ENCODE measurements at regions not wholly inside any gene's neighbourhood (a gene's known extent, or its start where the extent isn't known, plus 50 kb on each side); places are given as distances from the start of the nearest gene placed in this dataset.

- Histone ChIP-seq H3K4me3 (no peak overlapping the region), H3K27me3 (ENCODE audit: low read depth) (no peaks in the 10 kb centered on the region), H3K9me3 (no peaks in the 10 kb centered on the region), H3K4me1 (no peaks in the 10 kb centered on the region), H3K36me3 (replicated peaks) (no peaks in the 10 kb centered on the region)
- DNase-seq (ENCODE audit: low spot score in 2 of 2), result no peak
- in situ Hi-C loops (cut with MboI; ENCODE audit: low sequenced_read_pairs), result no loop called here
Measured at GRCh38 chr9:118918180-118918579, 451.1 kb downstream of the BRINP1 start.

DNA sequence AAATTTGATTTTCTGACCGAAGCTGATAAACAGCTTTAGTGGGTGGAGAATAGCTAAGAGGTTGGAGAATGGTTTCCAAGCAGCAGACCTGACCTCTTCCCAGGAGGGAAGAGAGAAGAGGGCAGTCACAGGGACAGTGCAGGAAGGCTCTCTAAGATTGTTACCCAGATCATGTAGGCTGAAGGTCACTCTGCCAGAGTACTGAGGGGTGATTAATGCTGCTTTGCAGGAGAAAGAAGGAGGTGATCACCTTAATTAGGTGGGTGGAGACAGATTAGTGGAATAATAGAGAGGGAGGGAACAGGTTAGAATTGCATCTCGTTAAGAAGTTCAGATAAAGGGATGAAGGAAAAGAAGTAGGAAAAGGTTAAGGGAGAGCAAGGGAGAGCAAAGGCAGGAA lies 440.5 kb downstream of the BRINP1 start:
- Histone ChIP-seq H3K4me1 (no peaks in the 10 kb centered on the region), H3K9me3 (no peaks in the 10 kb centered on the region), H3K4me3 (no peak overlapping the region), H3K27me3 (ENCODE audit: low read depth) (no peaks in the 10 kb centered on the region), H3K36me3 (replicated peaks) (no peaks in the 10 kb centered on the region)
- no peak for DNase-seq (ENCODE audit: low spot score in 2 of 2)
- in situ Hi-C loops (cut with MboI; ENCODE audit: low sequenced_read_pairs), result no loop called here

DNA sequence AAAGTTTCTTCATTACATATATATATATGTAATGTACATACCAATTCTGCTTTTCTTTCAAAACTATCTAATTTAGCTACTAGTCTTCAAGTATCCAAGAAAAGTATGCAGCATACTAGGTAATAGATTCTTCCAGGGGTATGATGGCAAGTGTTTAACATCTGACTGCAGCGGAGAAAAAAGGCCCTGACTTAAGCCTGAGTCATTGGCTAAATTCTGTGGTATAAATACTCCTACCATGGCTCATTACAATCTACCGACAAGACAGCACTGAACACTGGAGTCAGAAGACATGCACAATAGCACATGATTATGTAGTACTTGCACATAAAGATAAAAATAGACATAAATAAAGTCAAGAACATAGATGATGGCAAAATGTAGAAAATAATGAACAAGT lies 439.9 kb downstream of the BRINP1 start:
- no peak for DNase-seq (ENCODE audit: low spot score in 2 of 2)
- in situ Hi-C loops (cut with MboI; ENCODE audit: low sequenced_read_pairs), result no loop called here
- Histone ChIP-seq H3K27me3 (ENCODE audit: low read depth) (no peaks in the 10 kb centered on the region), H3K36me3 (replicated peaks) (no peaks in the 10 kb centered on the region), H3K9me3 (no peaks in the 10 kb centered on the region), H3K4me1 (no peaks in the 10 kb centered on the region), H3K4me3 (no peak overlapping the region)

DNA sequence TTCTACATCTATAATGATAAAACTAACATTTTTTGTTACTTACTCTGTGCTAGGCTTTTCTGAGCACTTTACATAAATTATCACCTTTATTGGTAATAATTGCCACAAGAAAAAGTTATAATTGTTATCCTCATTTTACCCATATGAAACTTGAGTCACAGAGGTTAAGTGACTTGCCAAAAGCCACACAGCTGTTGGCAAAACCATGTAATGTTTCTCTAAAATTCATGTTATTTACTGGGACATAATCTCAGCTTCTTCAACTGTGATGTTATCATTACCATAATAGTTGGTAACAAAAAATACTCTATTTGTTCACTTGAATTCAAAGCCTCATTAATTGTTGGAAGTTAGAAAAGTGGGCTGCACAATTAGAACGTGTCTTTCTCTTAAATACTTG lies 437.3 kb downstream of the BRINP1 start:
- no peak for DNase-seq (ENCODE audit: low spot score in 2 of 2)
- Histone ChIP-seq H3K27me3 (ENCODE audit: low read depth) (no peaks in the 10 kb centered on the region), H3K9me3 (no peaks in the 10 kb centered on the region), H3K36me3 (replicated peaks) (no peaks in the 10 kb centered on the region), H3K4me3 (no peak overlapping the region), H3K4me1 (no peaks in the 10 kb centered on the region)
- in situ Hi-C loops (cut with MboI; ENCODE audit: low sequenced_read_pairs), result no loop called here

GRCh38 chr9:118938581-118938980 lies 430.7 kb downstream of the BRINP1 start:
- H3K27me3 ChIP-seq (ENCODE audit: low read depth), result no peaks in the 10 kb centered on the region
- no peak overlapping the region for H3K4me3 ChIP-seq
- H3K9me3 ChIP-seq, result no peaks in the 10 kb centered on the region
- in situ Hi-C loops (cut with MboI; ENCODE audit: low sequenced_read_pairs), result no loop called here
- no peaks in the 10 kb centered on the region for H3K4me1 ChIP-seq
- no peaks in the 10 kb centered on the region for H3K36me3 ChIP-seq (replicated peaks)
- DNase-seq (ENCODE audit: low spot score in 2 of 2), result no peak

DNA sequence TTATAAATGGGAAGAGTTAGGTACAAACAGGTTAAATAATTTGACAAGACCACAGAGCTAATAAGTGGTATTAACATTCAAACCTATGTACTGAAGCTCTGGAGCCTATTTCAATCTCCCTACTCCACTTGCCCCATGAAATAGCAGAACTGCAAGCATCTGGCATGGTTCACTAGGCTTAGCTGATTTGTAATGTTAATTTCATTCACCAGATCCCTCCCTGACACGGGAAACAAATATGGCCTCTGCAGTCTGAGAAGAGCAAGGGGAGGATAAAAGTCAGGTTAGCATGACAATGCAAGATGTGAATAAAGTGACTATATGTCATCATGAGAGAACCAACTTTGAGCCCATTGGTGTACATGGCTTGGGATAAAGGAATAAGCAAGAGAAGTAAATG lies 428.8 kb downstream of the BRINP1 start:
- H3K9me3 ChIP-seq, result no peaks in the 10 kb centered on the region
- no peak overlapping the region for H3K4me3 ChIP-seq
- H3K36me3 ChIP-seq (replicated peaks), result no peaks in the 10 kb centered on the region
- H3K27me3 ChIP-seq (ENCODE audit: low read depth), result no peaks in the 10 kb centered on the region
- no peaks in the 10 kb centered on the region for H3K4me1 ChIP-seq
- in situ Hi-C loops (cut with MboI; ENCODE audit: low sequenced_read_pairs), result no loop called here
- DNase-seq (ENCODE audit: low spot score in 2 of 2), result no peak

DNA sequence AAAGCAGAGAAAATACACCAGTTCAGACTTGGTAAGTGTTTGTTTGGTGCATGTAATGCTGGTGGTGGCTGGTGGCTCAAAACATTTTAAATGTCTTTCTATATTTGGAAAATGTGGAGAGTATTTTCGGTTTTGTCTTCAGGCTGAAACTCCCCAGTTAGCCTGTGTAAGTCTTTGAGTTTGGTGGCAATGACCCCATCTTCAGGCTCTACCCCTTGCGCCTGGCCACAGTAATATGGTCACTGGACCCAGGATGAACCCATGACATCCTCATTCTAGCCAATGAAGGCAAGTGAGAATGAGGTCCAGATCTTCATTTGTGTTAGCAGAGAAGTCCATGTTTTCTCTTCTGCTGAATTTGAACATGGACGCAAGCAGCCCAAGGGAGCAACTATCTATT lies 422.6 kb downstream of the BRINP1 start:
- DNase-seq (ENCODE audit: low spot score in 2 of 2), result no peak
- no peaks in the 10 kb centered on the region for H3K27me3 ChIP-seq (ENCODE audit: low read depth)
- H3K36me3 ChIP-seq (replicated peaks), result no peaks in the 10 kb centered on the region
- H3K4me3 ChIP-seq, result no peak overlapping the region
- in situ Hi-C loops (cut with MboI; ENCODE audit: low sequenced_read_pairs), result no loop called here
- no peaks in the 10 kb centered on the region for H3K4me1 ChIP-seq
- no peaks in the 10 kb centered on the region for H3K9me3 ChIP-seq

- H3K36me3 ChIP-seq (replicated peaks), result no peaks in the 10 kb centered on the region
- no peak overlapping the region for H3K4me3 ChIP-seq
- H3K4me1 ChIP-seq, result no peaks in the 10 kb centered on the region
- H3K9me3 ChIP-seq, result no peaks in the 10 kb centered on the region
- in situ Hi-C loops (cut with MboI; ENCODE audit: low sequenced_read_pairs), result no loop called here
- no peaks in the 10 kb centered on the region for H3K27me3 ChIP-seq (ENCODE audit: low read depth)
- no peak for DNase-seq (ENCODE audit: low spot score in 2 of 2)
Measured at GRCh38 chr9:118954857-118955256, 414.4 kb downstream of the BRINP1 start.

- in situ Hi-C loops (cut with MboI; ENCODE audit: low sequenced_read_pairs), result no loop called here
- no peak overlapping the region for H3K4me3 ChIP-seq
- H3K27me3 ChIP-seq (ENCODE audit: low read depth), result no peaks in the 10 kb centered on the region
- H3K36me3 ChIP-seq (replicated peaks), result no peaks in the 10 kb centered on the region
- H3K4me1 ChIP-seq, result no peaks in the 10 kb centered on the region
- H3K9me3 ChIP-seq, result no peaks in the 10 kb centered on the region
- DNase-seq (ENCODE audit: low spot score in 2 of 2), result no peak
Measured at GRCh38 chr9:118957585-118957984, 411.6 kb downstream of the BRINP1 start.

DNA sequence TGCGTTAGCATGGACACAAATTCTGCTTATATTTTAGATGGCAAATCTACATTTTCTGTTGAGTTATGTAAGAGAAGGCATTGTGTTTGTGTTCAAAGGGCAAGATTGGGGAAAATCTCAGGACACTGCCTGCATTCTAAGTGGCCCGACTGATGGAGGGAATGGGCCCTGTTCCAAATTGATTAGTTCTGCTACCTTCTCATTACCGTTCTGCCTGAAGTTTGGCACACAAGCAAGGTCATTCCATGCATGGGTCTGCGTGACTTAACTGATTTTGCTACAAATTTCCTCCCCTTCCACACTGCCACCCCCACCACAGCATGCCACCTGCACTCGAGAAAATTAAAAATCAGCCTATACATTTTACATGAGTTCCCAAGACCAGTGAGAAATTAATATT lies 409.9 kb downstream of the BRINP1 start:
- in situ Hi-C loops (cut with MboI; ENCODE audit: low sequenced_read_pairs), result no loop called here
- no peaks in the 10 kb centered on the region for H3K4me1 ChIP-seq
- H3K36me3 ChIP-seq (replicated peaks), result no peaks in the 10 kb centered on the region
- no peaks in the 10 kb centered on the region for H3K9me3 ChIP-seq
- DNase-seq (ENCODE audit: low spot score in 2 of 2), result no peak
- H3K4me3 ChIP-seq, result no peak overlapping the region
- H3K27me3 ChIP-seq (ENCODE audit: low read depth), result no peaks in the 10 kb centered on the region

- in situ Hi-C loops (cut with MboI; ENCODE audit: low sequenced_read_pairs), result no loop called here
Measured at GRCh38 chr9:118961857-118962256, 407.4 kb downstream of the BRINP1 start.

GRCh38 chr9:118962426-118962825 lies 406.8 kb downstream of the BRINP1 start:
- Histone ChIP-seq H3K27me3 (ENCODE audit: low read depth) (no peaks in the 10 kb centered on the region), H3K9me3 (no peaks in the 10 kb centered on the region), H3K4me3 (no peak overlapping the region), H3K36me3 (replicated peaks) (no peaks in the 10 kb centered on the region), H3K4me1 (no peaks in the 10 kb centered on the region)
- in situ Hi-C loops (cut with MboI; ENCODE audit: low sequenced_read_pairs), result no loop called here
- DNase-seq (ENCODE audit: low spot score in 2 of 2), result no peak

More at GRCh38 chr9:118961857-118962256, 407.4 kb downstream of the BRINP1 start:
- H3K27me3 ChIP-seq (ENCODE audit: low read depth), result no peaks in the 10 kb centered on the region
- no peaks in the 10 kb centered on the region for H3K36me3 ChIP-seq (replicated peaks)
- no peaks in the 10 kb centered on the region for H3K9me3 ChIP-seq
- no peak overlapping the region for H3K4me3 ChIP-seq
- no peak for DNase-seq (ENCODE audit: low spot score in 2 of 2)
- H3K4me1 ChIP-seq, result no peaks in the 10 kb centered on the region

GRCh38 chr9:118963674-118964073 lies 405.6 kb downstream of the BRINP1 start:
- no peaks in the 10 kb centered on the region for H3K4me1 ChIP-seq
- in situ Hi-C loops (cut with MboI; ENCODE audit: low sequenced_read_pairs), result no loop called here
- no peaks in the 10 kb centered on the region for H3K36me3 ChIP-seq (replicated peaks)
- H3K27me3 ChIP-seq (ENCODE audit: low read depth), result no peaks in the 10 kb centered on the region
- DNase-seq (ENCODE audit: low spot score in 2 of 2), result no peak
- no peaks in the 10 kb centered on the region for H3K9me3 ChIP-seq
- no peak overlapping the region for H3K4me3 ChIP-seq

DNA sequence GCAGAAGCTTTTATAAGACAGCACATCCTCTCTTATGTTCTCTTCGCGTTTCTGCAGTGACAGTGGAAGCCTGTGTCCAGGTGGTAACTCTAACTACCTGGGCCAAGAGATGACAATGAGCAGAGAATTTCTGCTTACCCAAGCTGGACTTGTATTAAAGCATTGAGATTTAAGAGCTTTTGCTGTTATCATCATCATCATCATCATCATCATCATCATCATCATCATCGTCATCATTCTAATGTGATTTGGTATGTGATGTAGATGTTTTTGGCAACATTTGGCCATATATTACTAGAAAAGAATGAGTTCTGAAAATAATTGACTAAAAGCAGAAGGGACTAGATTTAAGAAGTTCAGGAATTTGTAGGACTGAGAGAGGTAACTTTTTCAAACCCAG lies 401.3 kb downstream of the BRINP1 start:
- Histone ChIP-seq H3K9me3 (no peaks in the 10 kb centered on the region), H3K27me3 (ENCODE audit: low read depth) (no peaks in the 10 kb centered on the region), H3K36me3 (replicated peaks) (no peaks in the 10 kb centered on the region), H3K4me3 (no peak overlapping the region), H3K4me1 (no peaks in the 10 kb centered on the region)
- no peak for DNase-seq (ENCODE audit: low spot score in 2 of 2)
- in situ Hi-C loops (cut with MboI; ENCODE audit: low sequenced_read_pairs), result no loop called here

DNA sequence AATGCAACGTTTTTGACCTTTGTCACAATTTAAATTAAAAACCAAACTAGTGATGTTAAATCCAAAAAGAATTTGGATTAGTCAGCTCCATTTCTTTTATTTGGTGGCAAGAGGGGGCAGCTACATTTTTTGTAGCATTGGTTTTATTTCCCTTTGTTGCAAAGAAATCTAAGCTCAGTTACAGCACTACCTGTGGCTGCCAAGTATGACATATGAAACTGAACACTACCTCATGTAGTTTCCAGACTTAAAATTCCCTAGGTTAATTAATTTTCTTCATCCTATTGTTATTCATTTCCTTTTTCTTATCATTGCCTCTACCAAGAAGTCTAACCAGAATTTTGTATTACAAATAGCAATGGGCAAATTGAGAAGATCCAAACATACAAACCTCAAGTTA lies 393.5 kb downstream of the BRINP1 start:
- H3K9me3 ChIP-seq, result no peaks in the 10 kb centered on the region
- no peak for DNase-seq (ENCODE audit: low spot score in 2 of 2)
- no peaks in the 10 kb centered on the region for H3K4me1 ChIP-seq
- no peaks in the 10 kb centered on the region for H3K36me3 ChIP-seq (replicated peaks)
- H3K4me3 ChIP-seq, result no peak overlapping the region
- in situ Hi-C loops (cut with MboI; ENCODE audit: low sequenced_read_pairs), result no loop called here
- no peaks in the 10 kb centered on the region for H3K27me3 ChIP-seq (ENCODE audit: low read depth)

Measured in HAP-1 (cell line).